OCI-LY7 (cell line): ENCODE measurements at regions not wholly inside any gene's neighbourhood (a gene's known extent, or its start where the extent isn't known, plus 50 kb on each side); places are given as distances from the start of the nearest gene placed in this dataset.

Source experiments
- BruUV-seq: library from RNA; stranded (reverse); fragments of 400-500 nt; replicated peaks from 2 replicates; lab custom pipeline; 2021; lab: Mats Ljungman, UMichigan
- CTCF ChIA-PET: fragments of 300-600 bp; sonication (Branson Sonifier 250); formaldehyde crosslinking; loops from one replicate; lab custom pipeline; 2022; ENCODE audit warnings: antibody characterized with exemption; ENCODE audit not compliant: unreplicated experiment; lab: Charles Lee
- POLR2A ChIA-PET: fragments of 300-600 bp; sonication (Branson Sonifier 250); formaldehyde crosslinking; loops from one replicate; lab custom pipeline; 2022; ENCODE audit warnings: antibody characterized with exemption; lab: Charles Lee
- DNase-seq: peaks from one replicate; pipeline ENCODE4 v3.0.0-alpha.2; 2015; ENCODE audit warnings: low spot score
- H2AFZ ChIP-seq: fragments of 200-600 bp; sonication (generic), shearing (Covaris generic); 2 replicates; pipeline ENCODE4 v1.6.1; 2014; ENCODE audit warnings: mild to moderate bottlenecking, antibody characterized with exemption, low read length, moderate library complexity
- H3K27ac ChIP-seq: fragments of 200-600 bp; sonication (generic); 2 replicates; pipeline ENCODE4 v1.5.1; 2014; ENCODE audit warnings: mixed run types, low read depth, mild to moderate bottlenecking, moderate library complexity, low read length, inconsistent platforms; ENCODE audit not compliant: poor library complexity, severe bottlenecking
- H3K36me3 ChIP-seq: fragments of 200-600 bp; sonication (generic); 2 replicates; pipeline ENCODE4 v1.6.1; 2014; ENCODE audit warnings: mild to moderate bottlenecking, antibody characterized with exemption, low read length, moderate library complexity, mixed read lengths; ENCODE audit not compliant: insufficient read depth
- H3K4me1 ChIP-seq: fragments of 200-600 bp; sonication (generic); 2 replicates; pipeline ENCODE4 v1.5.1; 2014; ENCODE audit warnings: mild to moderate bottlenecking, low read length; ENCODE audit not compliant: insufficient read depth, poor library complexity, severe bottlenecking
- H3K4me2 ChIP-seq: fragments of 200-600 bp; sonication (generic); 2 replicates; pipeline ENCODE4 v1.6.1; 2014; ENCODE audit warnings: mild to moderate bottlenecking, low read length
- H3K4me3 ChIP-seq: fragments of 200-600 bp; sonication (generic); 2 replicates; pipeline ENCODE4 v1.5.1; 2014; ENCODE audit warnings: mild to moderate bottlenecking, low read depth, low read length; ENCODE audit not compliant: poor library complexity, severe bottlenecking
- H3K79me2 ChIP-seq: fragments of 200-600 bp; sonication (generic); 2 replicates; pipeline ENCODE4 v1.6.1; 2016; ENCODE audit warnings: low read depth, mild to moderate bottlenecking, low read length, moderate library complexity, mixed read lengths; ENCODE audit not compliant: insufficient read depth
- H3K9me2 ChIP-seq: fragments of 200-600 bp; sonication (generic); 2 replicates; pipeline ENCODE4 v1.6.1; 2016; ENCODE audit warnings: mild to moderate bottlenecking, low read length, mixed read lengths; ENCODE audit not compliant: insufficient read depth
- H3K9me3 ChIP-seq: fragments of 200-600 bp; sonication (generic); 2 replicates; pipeline ENCODE4 v1.6.1; 2014; ENCODE audit warnings: mild to moderate bottlenecking, mixed run types, low read length, mixed read lengths
- H4K20me1 ChIP-seq: fragments of 200-600 bp; sonication (generic); 2 replicates; pipeline ENCODE4 v1.6.1; 2014; ENCODE audit warnings: mild to moderate bottlenecking, antibody characterized with exemption, low read length, moderate library complexity, mixed read lengths; ENCODE audit not compliant: insufficient read depth
- EZH2phosphoT487 ChIP-seq: fragments of 200-600 bp; sonication (generic); IDR thresholded peaks from 2 replicates; pipeline ENCODE4 v1.6.1; 2018; ENCODE audit warnings: low read depth, borderline replicate concordance, mild to moderate bottlenecking, mixed run types, antibody characterized with exemption, low read length, moderate library complexity, mixed read lengths
- intact Hi-C: fragments of 100-400 bp; cut with micrococcal nuclease; formaldehyde crosslinking; loops from one replicate; pipeline ENCODE4 v1.10.0; 2022; ENCODE audit not compliant: unreplicated experiment
- TF ChIP-seq, protein P1 (sequence below): fragments of 200-600 bp; sonication (generic); conservative IDR thresholded peaks from 2 replicates; pipeline ENCODE4 v1.5.1; 2014; ENCODE audit warnings: mild to moderate bottlenecking, antibody characterized with exemption, low read length, moderate library complexity, mixed read lengths

DNA sequence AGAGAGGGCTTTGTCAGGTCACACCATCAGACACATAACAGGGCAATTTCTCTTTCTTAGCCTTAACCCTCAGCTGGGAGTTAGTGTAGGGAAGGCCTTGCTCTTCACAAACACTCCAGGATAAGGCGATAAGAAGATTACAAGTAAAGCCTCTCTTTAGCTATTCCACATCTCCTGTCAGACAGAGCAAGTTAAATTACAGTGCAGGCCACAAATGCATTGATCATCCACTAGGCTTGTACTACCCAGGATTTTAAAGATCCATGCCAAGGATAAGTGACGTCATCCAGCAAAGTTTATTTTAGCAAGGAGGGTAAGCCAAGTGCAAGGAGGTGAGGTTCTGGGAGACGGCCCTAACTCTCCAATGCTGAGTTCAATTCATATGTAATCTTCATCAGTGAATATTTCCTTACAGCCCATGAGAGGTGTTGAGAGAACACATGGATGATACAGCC, 890.6 kb upstream of the NR2F2 start:
- Histone ChIP-seq H3K4me2 (no peak overlapping the region), H3K27ac (no peak overlapping the region), H3K4me1 (no peaks in the 10 kb centered on the region), H3K79me2 (no peaks in the 10 kb centered on the region), H3K36me3 (no peaks in the 10 kb centered on the region), H3K9me2 (no peaks in the 10 kb centered on the region), H2AFZ (no peak overlapping the region), H4K20me1 (no peaks in the 10 kb centered on the region), H3K4me3 (no peak overlapping the region), H3K9me3 (no peaks in the 10 kb centered on the region)
- ChIA-PET CTCF (no interaction called here), POLR2A (interaction anchor here (0.6 to 0.7 kb wide), 2 partner anchors 44 to 601 kb away, joined by 3 to 6 read pairs; no protein-coding TSS in a partner anchor)
- BruUV-seq = no TSS peak
- no peak for DNase-seq
- intact Hi-C loops = no loop called here
- TF ChIP-seq, protein P1, sequence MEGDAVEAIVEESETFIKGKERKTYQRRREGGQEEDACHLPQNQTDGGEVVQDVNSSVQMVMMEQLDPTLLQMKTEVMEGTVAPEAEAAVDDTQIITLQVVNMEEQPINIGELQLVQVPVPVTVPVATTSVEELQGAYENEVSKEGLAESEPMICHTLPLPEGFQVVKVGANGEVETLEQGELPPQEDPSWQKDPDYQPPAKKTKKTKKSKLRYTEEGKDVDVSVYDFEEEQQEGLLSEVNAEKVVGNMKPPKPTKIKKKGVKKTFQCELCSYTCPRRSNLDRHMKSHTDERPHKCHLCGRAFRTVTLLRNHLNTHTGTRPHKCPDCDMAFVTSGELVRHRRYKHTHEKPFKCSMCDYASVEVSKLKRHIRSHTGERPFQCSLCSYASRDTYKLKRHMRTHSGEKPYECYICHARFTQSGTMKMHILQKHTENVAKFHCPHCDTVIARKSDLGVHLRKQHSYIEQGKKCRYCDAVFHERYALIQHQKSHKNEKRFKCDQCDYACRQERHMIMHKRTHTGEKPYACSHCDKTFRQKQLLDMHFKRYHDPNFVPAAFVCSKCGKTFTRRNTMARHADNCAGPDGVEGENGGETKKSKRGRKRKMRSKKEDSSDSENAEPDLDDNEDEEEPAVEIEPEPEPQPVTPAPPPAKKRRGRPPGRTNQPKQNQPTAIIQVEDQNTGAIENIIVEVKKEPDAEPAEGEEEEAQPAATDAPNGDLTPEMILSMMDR = no peak
- TF ChIP-seq EZH2phosphoT487 = no peak

- Histone ChIP-seq H3K4me3 (no peak overlapping the region), H3K9me2 (no peaks in the 10 kb centered on the region), H3K27ac (no peak overlapping the region), H3K4me1 (no peaks in the 10 kb centered on the region), H3K79me2 (no peaks in the 10 kb centered on the region), H3K9me3 (no peaks in the 10 kb centered on the region), H4K20me1 (no peaks in the 10 kb centered on the region), H3K36me3 (no peaks in the 10 kb centered on the region), H2AFZ (no peak overlapping the region), H3K4me2 (no peak overlapping the region)
- TF ChIP-seq, protein P1 = no peak
- TF ChIP-seq EZH2phosphoT487 = no peak
- intact Hi-C loops = no loop called here
- no TSS peak for BruUV-seq
- CTCF ChIA-PET = no interaction called here
- DNase-seq = no peak
- POLR2A ChIA-PET = no interaction called here
Observed at GRCh38 chr15:95440712-95441111, 889.8 kb upstream of the NR2F2 start.

DNA sequence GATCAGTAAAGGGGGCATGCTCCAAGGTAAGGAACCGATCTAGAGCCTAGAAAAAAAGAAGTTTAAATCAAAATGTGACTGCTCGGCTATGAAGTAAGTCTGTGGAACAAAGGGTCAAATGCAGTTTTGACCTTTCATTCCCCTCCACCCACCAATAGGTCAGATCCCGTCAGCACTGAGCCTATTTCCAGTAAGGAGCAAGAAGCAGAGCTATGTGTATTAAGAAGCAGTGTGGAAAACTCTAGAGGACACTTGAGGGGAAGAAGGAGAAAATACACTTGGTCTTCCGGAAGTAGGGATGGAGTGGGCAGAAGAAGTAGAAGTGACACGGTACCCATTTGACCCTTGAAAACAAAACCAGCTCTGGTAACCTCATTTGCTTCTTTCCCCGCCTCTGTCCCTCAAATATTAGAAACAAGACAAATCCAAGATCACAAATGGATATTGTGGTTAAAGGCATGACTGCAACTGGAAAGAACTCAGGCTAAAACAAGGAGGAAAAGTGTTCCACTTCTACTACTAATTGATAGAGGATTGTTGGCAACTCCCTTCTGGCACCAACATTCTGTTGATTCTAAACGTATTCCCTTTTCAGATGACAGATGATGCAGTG, 888.3 kb upstream of the NR2F2 start:
- no peaks in the 10 kb centered on the region for H4K20me1 ChIP-seq
- H3K36me3 ChIP-seq = no peaks in the 10 kb centered on the region
- DNase-seq = no peak
- no peak for TF ChIP-seq EZH2phosphoT487
- TF ChIP-seq, protein P1 = no peak
- no peak overlapping the region for H3K4me2 ChIP-seq
- CTCF ChIA-PET = no interaction called here
- no peak overlapping the region for H3K4me3 ChIP-seq
- no peak overlapping the region for H2AFZ ChIP-seq
- H3K9me3 ChIP-seq = no peaks in the 10 kb centered on the region
- no TSS peak for BruUV-seq
- H3K27ac ChIP-seq = no peak overlapping the region
- POLR2A ChIA-PET = no interaction called here
- H3K79me2 ChIP-seq = no peaks in the 10 kb centered on the region
- no peaks in the 10 kb centered on the region for H3K4me1 ChIP-seq
- H3K9me2 ChIP-seq = no peaks in the 10 kb centered on the region
- intact Hi-C loops = no loop called here
